Adipocyte (in vitro differentiated cells): ENCODE measurements at regions not wholly inside any gene's neighbourhood (a gene's known extent, or its start where the extent isn't known, plus 50 kb on each side); places are given as distances from the start of the nearest gene placed in this dataset.

Experiments
- DNase-seq: peaks from one replicate; pipeline ENCODE4 v3.0.0-alpha.2; 2015; ENCODE audit warnings: low read depth
- H3K27me3 ChIP-seq: replicated peaks from 2 replicates; pipeline ENCODE4 v1.7.0; 2013; ENCODE audit warnings: mild to moderate bottlenecking, low read length, moderate library complexity; ENCODE audit not compliant: control insufficient read depth, insufficient read depth
- H3K36me3 ChIP-seq: 2 replicates; pipeline ENCODE4 v1.7.0; 2013; ENCODE audit warnings: low read length, mild to moderate bottlenecking, moderate library complexity; ENCODE audit not compliant: control insufficient read depth, insufficient read depth, severe bottlenecking
- H3K4me1 ChIP-seq: 2 replicates; pipeline ENCODE4 v1.7.0; 2013; ENCODE audit warnings: mild to moderate bottlenecking, low read length, moderate library complexity; ENCODE audit not compliant: control insufficient read depth, insufficient read depth
- H3K4me3 ChIP-seq: 2 replicates; pipeline ENCODE4 v1.7.0; 2013; ENCODE audit warnings: mild to moderate bottlenecking, low read length, moderate library complexity
- H3K9ac ChIP-seq: 2 replicates; pipeline ENCODE4 v1.7.0; 2013; ENCODE audit warnings: mild to moderate bottlenecking, low read length, moderate library complexity
- H3K9me3 ChIP-seq: 2 replicates; pipeline ENCODE4 v1.7.0; 2013; ENCODE audit warnings: mild to moderate bottlenecking, low read length, moderate library complexity; ENCODE audit not compliant: control insufficient read depth

DNA sequence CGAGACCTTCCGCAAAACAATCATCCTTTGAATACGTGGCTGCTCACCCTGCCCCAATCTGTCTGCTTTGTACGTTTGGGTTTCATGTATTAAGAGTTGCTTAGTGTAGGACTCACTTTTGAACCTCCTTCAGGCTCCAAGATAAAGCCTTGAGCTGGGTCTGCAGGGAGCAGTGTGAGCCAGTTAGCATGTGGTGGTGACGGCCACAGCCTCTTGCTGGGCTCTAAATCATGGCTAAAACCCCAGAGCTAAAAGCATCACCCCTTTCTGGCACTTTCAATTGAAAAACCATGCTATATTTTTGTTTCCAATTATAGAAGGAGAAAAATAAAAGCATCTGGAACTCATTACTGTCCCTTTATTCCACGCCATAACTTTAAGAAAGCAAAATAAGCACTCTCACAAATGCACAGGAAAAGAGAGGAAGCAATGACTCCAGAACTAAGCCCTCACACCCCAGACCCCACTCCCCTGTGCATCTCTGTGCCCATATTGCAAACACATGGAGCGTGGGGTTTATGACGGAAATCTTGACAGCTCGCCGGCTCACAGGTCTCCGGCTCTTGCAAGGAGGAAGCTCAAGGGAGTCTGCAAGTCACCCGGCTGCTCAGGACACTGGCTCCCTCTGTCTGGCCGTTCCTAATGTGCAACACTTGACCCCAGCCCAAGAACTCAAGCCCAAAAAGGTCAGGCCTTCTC, 135.5 kb downstream of the MIS18A start:
- DNase-seq, result peak; percentile 60
- Histone ChIP-seq H3K36me3 (no peaks in the 10 kb centered on the region), H3K9me3 (no peaks in the 10 kb centered on the region), H3K4me1 (peaks cover 14% of the 10 kb centered on the region), H3K9ac (peak overlapping the region; percentile 25), H3K4me3 (peak overlapping the region; percentile 32), H3K27me3 (no peaks in the 10 kb centered on the region)

DNA sequence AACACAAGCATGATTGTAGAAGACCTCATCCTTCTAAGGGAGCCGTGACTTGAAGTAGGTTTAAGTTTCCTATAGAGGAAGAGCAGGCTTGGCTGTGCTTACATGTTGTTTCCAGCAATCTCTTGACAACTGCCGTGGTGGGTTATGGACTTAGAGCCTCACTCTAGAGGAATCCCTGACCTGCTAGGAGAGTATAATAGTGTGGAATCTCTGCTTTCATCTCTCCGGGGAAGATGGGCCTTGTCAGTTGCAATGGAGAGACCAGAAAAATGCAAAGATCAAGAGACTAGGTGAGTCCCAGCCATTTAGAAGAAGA, 137.6 kb downstream of the MIS18A start:
- Histone ChIP-seq H3K9ac (no peak overlapping the region), H3K4me1 (peaks cover 14% of the 10 kb centered on the region)

DNA sequence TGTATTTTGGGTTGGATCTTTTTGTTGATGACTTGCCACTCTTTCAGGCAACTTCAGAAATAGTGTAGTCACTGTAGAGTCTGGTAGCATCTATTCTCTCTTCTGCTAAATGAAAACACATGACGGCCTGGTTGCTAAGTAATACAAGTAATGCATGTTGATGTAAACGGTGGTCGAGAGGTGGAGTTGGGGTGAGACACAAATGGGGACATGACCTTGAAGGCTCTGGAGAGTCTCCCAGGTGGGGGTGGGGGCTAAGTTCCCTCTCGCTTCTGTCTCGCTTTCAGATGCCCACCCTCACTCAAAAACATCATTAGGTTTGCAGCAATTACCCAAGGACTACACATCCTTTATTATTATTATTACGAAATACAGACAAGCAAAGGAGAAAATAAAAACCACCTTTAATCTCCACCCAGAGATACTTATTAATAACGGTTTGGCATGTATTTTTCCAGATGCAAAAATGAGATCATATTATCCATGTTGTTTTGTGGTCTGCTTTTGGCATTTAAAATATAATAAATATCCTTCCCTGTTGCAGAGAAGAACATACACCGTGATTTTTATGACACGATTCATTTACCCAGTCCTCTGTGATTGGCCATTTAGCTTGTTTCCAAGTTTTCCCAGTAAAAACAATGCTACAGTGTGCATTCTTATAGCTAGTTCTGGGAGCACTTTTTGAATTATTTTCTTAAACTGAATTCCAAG, 138.1 kb downstream of the MIS18A start:
- Histone ChIP-seq H3K9ac (no peak overlapping the region), H3K4me3 (no peak overlapping the region), H3K36me3 (no peaks in the 10 kb centered on the region), H3K9me3 (no peaks in the 10 kb centered on the region), H3K4me1 (peaks cover 19% of the 10 kb centered on the region), H3K27me3 (no peaks in the 10 kb centered on the region)
- DNase-seq, result no peak

More for the DNA sequence above, 137.6 kb downstream of the MIS18A start:
- no peaks in the 10 kb centered on the region for H3K27me3 ChIP-seq
- H3K4me3 ChIP-seq, result no peak overlapping the region
- H3K9me3 ChIP-seq, result no peaks in the 10 kb centered on the region
- H3K36me3 ChIP-seq, result no peaks in the 10 kb centered on the region
- DNase-seq, result no peak

DNA sequence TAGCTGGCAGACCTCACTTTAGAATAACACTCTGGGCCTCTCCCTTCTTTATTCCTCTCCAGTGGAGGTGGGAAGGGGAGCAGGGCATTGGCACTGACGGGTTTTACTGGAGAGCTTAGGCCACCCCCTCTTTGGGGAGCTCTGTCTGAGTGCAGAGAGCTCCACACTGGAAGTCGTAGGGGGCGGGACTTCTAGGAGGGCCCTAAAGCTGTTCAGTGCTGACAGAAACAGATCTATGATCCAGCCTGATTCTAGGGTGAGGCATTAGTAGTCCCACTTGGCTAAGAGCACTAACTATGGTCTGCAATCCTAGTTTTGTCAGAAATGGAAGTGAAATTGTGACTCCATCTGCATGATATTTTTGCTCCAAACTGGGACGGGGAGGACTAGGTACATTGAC, 138.7 kb downstream of the MIS18A start:
- Histone ChIP-seq H3K27me3 (no peaks in the 10 kb centered on the region), H3K36me3 (no peaks in the 10 kb centered on the region), H3K4me1 (peaks cover 25% of the 10 kb centered on the region), H3K9me3 (no peaks in the 10 kb centered on the region), H3K9ac (no peak overlapping the region), H3K4me3 (no peak overlapping the region)
- no peak for DNase-seq

DNA sequence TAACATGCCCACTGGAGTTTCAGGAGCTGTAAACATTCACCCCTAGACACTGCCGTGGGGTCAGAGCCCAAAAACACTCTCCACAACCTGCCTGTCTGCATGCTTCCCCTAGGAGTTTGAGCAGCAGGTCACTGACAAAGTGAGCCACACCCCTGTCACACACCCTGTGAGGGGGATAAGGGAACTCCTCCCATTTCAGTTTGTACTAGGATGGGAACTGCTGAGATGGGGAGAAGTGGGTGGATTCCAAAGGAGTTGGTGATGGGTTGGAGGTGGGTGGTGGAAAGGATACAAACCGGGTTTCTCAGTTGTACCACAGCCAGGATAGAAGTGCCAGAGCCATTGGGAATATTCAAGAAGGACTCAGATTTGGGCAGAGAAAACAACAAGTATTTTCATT, 140.2 kb downstream of the MIS18A start:
- H3K9me3 ChIP-seq, result no peaks in the 10 kb centered on the region
- no peaks in the 10 kb centered on the region for H3K27me3 ChIP-seq
- no peak overlapping the region for H3K4me3 ChIP-seq
- no peak overlapping the region for H3K9ac ChIP-seq
- H3K4me1 ChIP-seq, result peaks cover 22% of the 10 kb centered on the region
- no peaks in the 10 kb centered on the region for H3K36me3 ChIP-seq
- DNase-seq, result no peak

DNA sequence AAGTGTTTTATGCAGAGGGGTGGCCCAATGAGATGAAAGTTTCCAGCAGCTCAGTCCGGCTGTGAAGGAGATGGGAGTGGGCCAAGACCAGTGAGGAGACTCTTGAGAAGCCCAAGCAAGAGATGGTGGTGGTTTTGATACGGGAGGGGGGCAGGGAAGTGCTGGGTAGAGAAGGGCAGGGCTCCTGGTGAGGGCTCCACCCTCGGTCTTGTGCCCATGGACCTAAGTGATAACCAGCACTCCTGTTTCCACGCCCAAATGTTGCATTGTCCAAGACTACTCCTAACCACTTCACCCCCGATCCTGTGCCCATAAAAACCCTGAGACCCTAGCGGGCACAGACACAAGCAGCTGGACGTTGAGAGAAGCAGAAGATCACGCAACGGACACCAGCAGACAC, 140.9 kb downstream of the MIS18A start:
- H3K4me1 ChIP-seq, result peaks cover 15% of the 10 kb centered on the region
- no peaks in the 10 kb centered on the region for H3K27me3 ChIP-seq
- H3K9me3 ChIP-seq, result no peaks in the 10 kb centered on the region
- no peak for DNase-seq
- H3K9ac ChIP-seq, result no peak overlapping the region
- no peak overlapping the region for H3K4me3 ChIP-seq
- no peaks in the 10 kb centered on the region for H3K36me3 ChIP-seq

DNA sequence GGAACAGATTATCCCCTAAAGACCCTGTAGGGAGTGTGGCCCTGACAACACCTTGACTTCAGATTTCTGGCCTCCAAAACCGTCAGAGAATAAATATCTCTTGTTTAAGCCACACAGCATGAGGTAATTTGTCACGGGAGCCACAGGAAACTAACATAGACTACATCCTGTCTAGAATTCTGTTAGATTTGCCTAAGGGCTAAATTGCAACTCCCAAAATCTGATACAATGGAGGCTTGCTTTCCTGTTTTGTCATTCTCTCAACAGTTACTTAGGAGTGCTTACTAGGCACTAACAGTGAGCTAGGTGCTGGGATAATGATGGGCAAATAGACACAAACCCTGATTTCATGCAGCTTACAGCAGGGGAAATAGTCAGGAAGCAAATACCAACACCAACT, 141.6 kb downstream of the MIS18A start:
- peaks cover 15% of the 10 kb centered on the region for H3K4me1 ChIP-seq
- no peak overlapping the region for H3K9ac ChIP-seq
- DNase-seq, result no peak
- no peak overlapping the region for H3K4me3 ChIP-seq
- no peaks in the 10 kb centered on the region for H3K9me3 ChIP-seq
- no peaks in the 10 kb centered on the region for H3K27me3 ChIP-seq
- H3K36me3 ChIP-seq, result no peaks in the 10 kb centered on the region

DNA sequence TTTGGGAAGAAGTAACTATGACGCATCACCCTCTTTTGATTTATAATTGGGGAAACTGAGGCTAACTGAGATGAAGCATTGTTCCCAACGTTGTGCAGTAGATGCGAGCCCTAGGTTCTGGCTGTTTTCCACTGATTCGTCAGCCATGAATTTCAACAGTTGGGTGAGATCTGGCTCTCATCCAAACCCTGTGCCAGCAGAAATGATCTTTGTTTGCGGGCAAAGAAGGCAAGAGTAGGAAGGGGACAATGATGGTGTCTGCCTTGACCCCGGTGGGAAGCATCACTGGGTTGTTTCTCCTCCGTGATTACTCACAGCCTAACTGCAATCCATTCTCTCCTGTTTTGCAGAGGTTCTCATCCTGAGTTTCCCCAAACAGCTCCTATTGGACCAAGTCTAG, 142.3 kb downstream of the MIS18A start:
- Histone ChIP-seq H3K9me3 (no peaks in the 10 kb centered on the region), H3K27me3 (no peaks in the 10 kb centered on the region), H3K9ac (no peak overlapping the region), H3K4me1 (peaks cover 22% of the 10 kb centered on the region), H3K36me3 (no peaks in the 10 kb centered on the region), H3K4me3 (no peak overlapping the region)
- no peak for DNase-seq

DNA sequence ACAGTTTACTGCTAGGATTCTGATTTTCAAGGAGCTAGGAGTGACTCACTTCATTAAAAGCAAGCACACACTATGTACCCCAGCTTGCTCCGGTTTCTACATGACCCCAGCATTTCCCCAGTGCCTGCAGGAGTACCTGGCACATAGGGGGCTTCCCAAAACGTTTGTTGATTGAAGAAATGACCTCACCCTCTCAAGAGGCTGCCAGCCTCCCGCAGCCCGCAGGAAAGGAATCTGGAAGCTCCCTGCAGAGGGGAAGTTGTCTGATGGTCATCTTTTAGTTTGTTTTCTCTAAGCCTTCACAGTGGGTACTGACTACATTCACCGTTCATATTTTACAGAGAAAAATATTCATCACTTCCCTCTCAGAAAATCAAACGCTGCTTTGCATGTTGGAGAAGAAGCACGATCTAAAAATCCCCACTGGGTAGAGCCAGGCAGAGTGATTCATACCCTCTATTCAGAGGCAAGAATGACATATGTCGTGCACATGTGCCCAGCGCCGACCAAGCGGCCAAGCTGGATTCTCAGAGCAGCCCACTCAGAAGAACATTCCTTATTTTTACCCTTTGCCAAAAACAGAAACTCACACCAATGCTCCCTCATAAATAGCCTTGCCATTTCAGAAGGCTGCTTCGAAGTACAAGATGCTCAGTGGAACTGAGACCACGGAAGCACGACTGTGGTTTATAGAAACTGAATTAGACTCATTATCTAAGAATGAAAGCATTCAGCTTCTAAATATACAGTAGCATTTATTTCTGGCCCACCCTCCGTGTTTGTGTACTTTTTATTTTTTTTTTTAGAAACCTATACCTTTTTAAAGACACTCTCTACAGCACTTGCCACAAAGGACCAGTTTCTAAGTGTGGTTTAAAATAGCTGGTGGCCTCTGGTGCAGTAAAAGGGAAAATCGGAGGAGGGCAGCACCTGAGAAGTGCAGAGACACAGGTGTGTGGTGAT, 143.2 kb downstream of the MIS18A start:
- peak; percentile 23 for DNase-seq
- H3K9me3 ChIP-seq, result no peaks in the 10 kb centered on the region
- H3K4me3 ChIP-seq, result peak overlapping the region; percentile 45
- H3K4me1 ChIP-seq, result peaks cover 24% of the 10 kb centered on the region
- no peak overlapping the region for H3K9ac ChIP-seq
- no peaks in the 10 kb centered on the region for H3K27me3 ChIP-seq
- H3K36me3 ChIP-seq, result no peaks in the 10 kb centered on the region

DNA sequence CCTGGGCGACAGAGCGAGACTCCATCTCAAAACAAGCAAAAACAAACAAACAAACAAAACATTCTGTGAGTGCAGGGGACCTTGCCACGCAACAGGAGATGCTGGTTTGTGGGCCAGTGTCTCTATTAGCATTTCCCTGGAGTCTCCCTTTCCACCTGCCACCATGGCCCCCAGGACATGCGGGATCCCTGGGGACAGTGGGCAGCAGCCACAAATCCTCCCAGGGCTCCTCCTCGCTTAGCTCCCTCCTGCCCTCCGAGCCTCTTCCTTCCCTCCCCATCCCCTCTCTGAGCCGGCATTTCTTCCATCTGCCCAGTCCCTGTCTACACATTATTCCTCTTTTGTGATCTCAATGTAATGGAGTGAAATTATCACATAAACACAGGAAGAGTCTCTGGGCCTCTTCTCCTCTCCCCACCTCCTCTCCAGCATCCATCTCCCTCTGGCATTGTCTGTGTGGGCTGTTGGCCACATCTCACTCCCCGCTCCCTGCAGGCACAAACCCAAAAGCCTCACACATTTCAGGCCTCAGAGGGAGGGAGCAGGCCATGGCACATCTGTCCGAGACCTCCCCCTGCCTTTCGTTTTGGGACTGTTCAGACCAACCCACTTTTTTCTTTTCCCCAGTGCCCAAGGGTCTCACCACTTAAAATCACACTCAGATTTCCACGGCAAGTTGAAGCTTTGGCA, 144.3 kb downstream of the MIS18A start:
- Histone ChIP-seq H3K9ac (no peak overlapping the region), H3K4me3 (no peak overlapping the region), H3K36me3 (no peaks in the 10 kb centered on the region), H3K9me3 (no peaks in the 10 kb centered on the region), H3K4me1 (peaks cover 24% of the 10 kb centered on the region), H3K27me3 (no peaks in the 10 kb centered on the region)
- no peak for DNase-seq

DNA sequence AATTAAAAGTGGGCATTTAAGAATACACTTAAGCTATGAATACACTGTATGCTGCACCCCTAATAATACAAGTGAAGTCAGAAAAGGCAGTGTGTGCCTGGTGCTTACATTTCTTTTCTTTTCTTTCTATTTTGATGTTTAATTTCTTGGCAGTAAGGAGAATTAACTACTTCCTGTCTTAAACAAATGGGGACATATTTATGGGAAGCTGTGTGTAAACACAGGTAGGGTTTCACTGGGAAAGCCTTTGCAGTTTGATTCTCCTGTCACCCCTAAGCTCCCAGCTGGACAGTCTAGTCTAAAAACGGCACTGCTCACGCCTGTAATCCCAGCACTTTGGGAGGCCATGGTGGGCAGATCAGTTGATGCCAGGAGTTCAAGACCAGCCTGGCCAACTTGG, 146.0 kb downstream of the MIS18A start:
- no peaks in the 10 kb centered on the region for H3K27me3 ChIP-seq
- no peak overlapping the region for H3K9ac ChIP-seq
- H3K4me3 ChIP-seq, result no peak overlapping the region
- no peaks in the 10 kb centered on the region for H3K36me3 ChIP-seq
- H3K4me1 ChIP-seq, result peaks cover 24% of the 10 kb centered on the region
- DNase-seq, result no peak
- H3K9me3 ChIP-seq, result peaks cover 5% of the 10 kb centered on the region
